GM18951 (cell line): ENCODE measurements at regions not wholly inside any gene's neighbourhood (a gene's known extent, or its start where the extent isn't known, plus 50 kb on each side); places are given as distances from the start of the nearest gene placed in this dataset.

Source experiments
- POLR2A ChIP-seq: IDR thresholded peaks from 4 replicates; pipeline ENCODE4 v1.6.1; 2011; ENCODE audit warnings: mild to moderate bottlenecking; ENCODE audit not compliant: insufficient read length, insufficient read depth; ENCODE audit errors: extremely low read depth
- in situ Hi-C: fragments of 300-500 bp; cut with MboI; formaldehyde crosslinking; loops from one replicate; pipeline ENCODE4 v1.12.0; 2022; ENCODE audit warnings: low sequenced_read_pairs, mixed read lengths, inconsistent platforms; ENCODE audit not compliant: unreplicated experiment

GRCh38 chr11:22089609-22090008 lies 103.3 kb upstream of the ANO5 start:
- in situ Hi-C loops = no loop called here

GRCh38 chr11:22106566-22106965 lies 86.3 kb upstream of the ANO5 start:
- TF ChIP-seq POLR2A = no peak
- in situ Hi-C loops = no loop called here

More at GRCh38 chr11:22089609-22090008, 103.3 kb upstream of the ANO5 start:
- no peak for TF ChIP-seq POLR2A

- in situ Hi-C loops = no loop called here
- TF ChIP-seq POLR2A = no peak
These were observed 77.3 kb upstream of the ANO5 start for GRCh38 chr11:22115470-22116029.

DNA sequence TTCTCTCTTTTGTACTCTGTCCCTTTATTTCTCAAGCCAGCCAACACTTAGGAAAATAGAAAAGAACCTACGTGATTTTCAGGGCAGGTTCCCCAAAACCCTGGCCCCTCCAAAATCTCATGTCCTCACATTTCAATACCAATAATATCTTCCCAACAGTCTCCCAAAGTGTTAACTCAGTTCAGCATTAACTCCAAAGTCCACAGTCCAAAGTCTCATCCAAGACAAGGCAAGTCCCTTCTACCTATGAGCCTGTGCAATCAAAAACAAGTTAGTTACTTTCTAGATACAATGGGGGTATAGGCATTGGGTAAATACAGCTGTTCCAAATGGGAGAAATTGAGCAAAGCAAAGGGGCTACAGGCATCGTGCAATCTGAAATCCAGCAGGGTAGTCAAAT lies 64.9 kb upstream of the ANO5 start:
- in situ Hi-C loops = loop anchor here (25.0 kb wide), 1 partner anchor 1491 kb away; no protein-coding TSS in a partner anchor

DNA sequence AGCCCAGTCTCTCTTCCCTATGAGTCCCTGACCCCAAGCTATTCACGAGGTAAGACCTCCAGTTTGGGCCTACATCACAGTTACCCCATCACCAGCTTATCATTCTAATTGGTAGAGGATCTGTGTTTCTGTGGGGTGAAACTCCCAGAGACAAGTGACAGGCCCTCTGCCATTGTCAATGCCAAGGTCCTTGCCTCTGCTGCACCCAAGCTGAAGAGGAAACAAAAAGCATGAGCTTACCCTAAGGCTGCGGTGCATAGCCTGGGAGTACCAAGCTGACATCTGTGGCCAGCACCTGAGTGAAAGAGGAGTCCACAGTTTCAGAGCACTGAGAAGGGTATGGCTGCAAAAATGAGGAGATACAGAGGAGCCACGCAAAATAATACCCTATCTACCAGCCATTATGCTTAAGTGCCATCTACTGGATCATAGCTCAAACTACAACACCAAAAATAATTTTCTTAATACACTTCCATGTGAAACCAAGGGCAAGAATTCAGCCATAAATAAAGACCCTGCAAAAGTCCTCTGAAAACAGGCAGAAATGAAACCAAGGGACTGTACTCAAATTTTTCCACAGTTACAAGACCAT lies 62.3 kb upstream of the ANO5 start:
- in situ Hi-C loops = loop anchor here (25.0 kb wide), 1 partner anchor 1493 kb away; no protein-coding TSS in a partner anchor
- TF ChIP-seq POLR2A = no peak

GRCh38 chr11:22133776-22134175 lies 59.1 kb upstream of the ANO5 start:
- in situ Hi-C loops = loop anchor here (25.0 kb wide), 1 partner anchor 1496 kb away; no protein-coding TSS in a partner anchor
- TF ChIP-seq POLR2A = no peak

- in situ Hi-C loops = loop anchor here (25.0 kb wide), 1 partner anchor 1501 kb away; no protein-coding TSS in a partner anchor
These were observed 54.6 kb upstream of the ANO5 start for GRCh38 chr11:22138264-22138663.

More at GRCh38 chr11:22138264-22138663, 54.6 kb upstream of the ANO5 start:
- TF ChIP-seq POLR2A = no peak
